Liver (tissue), 6 donors: ENCODE measurements at regions not wholly inside any gene's neighbourhood (a gene's known extent, or its start where the extent isn't known, plus 50 kb on each side); places are given as distances from the start of the nearest gene placed in this dataset.

ENCODE experiments used
- DNase-seq: peaks from one replicate; pipeline ENCODE4 v3.0.0-alpha.2; 2017; ENCODE audit warnings: low spot score
- H3K27ac ChIP-seq, 2 donors: one replicate each; pipeline ENCODE4 v1.7.0; 2013; ENCODE audit warnings: inconsistent platforms in 2 of 2, low read length in 2 of 2, control low read depth in 1 of 2, low read depth in 1 of 2, mild to moderate bottlenecking in 1 of 2
- H3K27me3 ChIP-seq, 4 donors: one replicate each; pipeline versions ENCODE4 v1.6.1 to v1.7.0; 2013; ENCODE audit warnings: low read length in 3 of 4, inconsistent platforms in 1 of 4, mild to moderate bottlenecking in 1 of 4, moderate library complexity in 1 of 4; ENCODE audit not compliant: control insufficient read depth in 4 of 4, insufficient read depth in 4 of 4
- H3K36me3 ChIP-seq, 4 donors: one replicate each; pipeline versions ENCODE4 v1.6.1 to v1.7.0; 2013; ENCODE audit warnings: low read length in 3 of 4, mild to moderate bottlenecking in 3 of 4, low read depth in 1 of 4, moderate library complexity in 1 of 4; ENCODE audit not compliant: control insufficient read depth in 4 of 4, insufficient read depth in 3 of 4
- H3K4me1 ChIP-seq, 4 donors: one replicate each; pipeline versions ENCODE4 v1.6.1 to v1.7.0; 2013; ENCODE audit warnings: low read length in 3 of 4, mild to moderate bottlenecking in 3 of 4, moderate library complexity in 1 of 4; ENCODE audit not compliant: control insufficient read depth in 4 of 4, insufficient read depth in 4 of 4
- H3K4me3 ChIP-seq, 3 donors: one replicate each; pipeline versions ENCODE4 v1.6.1 to v1.7.0; 2013; ENCODE audit warnings: low read length in 3 of 3, control low read depth in 1 of 3, low read depth in 1 of 3, mild to moderate bottlenecking in 1 of 3
- H3K9ac ChIP-seq, 2 donors: one replicate each; pipeline ENCODE4 v1.7.0; 2013; ENCODE audit warnings: low read length in 2 of 2, mild to moderate bottlenecking in 2 of 2, moderate library complexity in 2 of 2, control low read depth in 1 of 2, low read depth in 1 of 2
- H3K9me3 ChIP-seq, 4 donors: one replicate each; pipeline versions ENCODE4 v1.6.1 to v1.7.0; 2013; ENCODE audit warnings: low read length in 3 of 4; ENCODE audit not compliant: control insufficient read depth in 4 of 4
- EGR1 ChIP-seq, 2 donors: IDR thresholded peaks; 2 replicates each; pipeline ENCODE4 v1.6.1; 2016 to 2018; ENCODE audit warnings: antibody characterized with exemption in 2 of 2, low read depth in 2 of 2
- FOXA1 ChIP-seq: IDR thresholded peaks from 2 replicates; pipeline ENCODE4 v1.6.1; 2016; ENCODE audit warnings: antibody characterized with exemption
- FOXA2 ChIP-seq: IDR thresholded peaks from 2 replicates; pipeline ENCODE4 v1.6.1; 2016; ENCODE audit warnings: antibody characterized with exemption
- GABPA ChIP-seq, 2 donors: IDR thresholded peaks in 1 of 2; conservative IDR thresholded peaks in 1 of 2; 2 replicates each; pipeline ENCODE4 v1.6.1; 2016; ENCODE audit warnings: antibody characterized with exemption in 2 of 2, mild to moderate bottlenecking in 1 of 2, moderate library complexity in 1 of 2
- HNF4A ChIP-seq, 2 donors: conservative IDR thresholded peaks; 2 replicates each; pipeline ENCODE4 v1.6.1; 2016; ENCODE audit warnings: antibody characterized with exemption in 2 of 2, mild to moderate bottlenecking in 2 of 2
- HNF4G ChIP-seq: IDR thresholded peaks from 2 replicates; pipeline ENCODE4 v1.6.1; 2016; ENCODE audit warnings: antibody characterized with exemption
- JUND ChIP-seq, 2 donors: IDR thresholded peaks; 2 replicates each; pipeline ENCODE4 v1.6.1; 2016; ENCODE audit warnings: antibody characterized with exemption in 2 of 2
- NR2F2 ChIP-seq: IDR thresholded peaks from 2 replicates; pipeline ENCODE4 v1.6.1; 2016; ENCODE audit warnings: antibody characterized with exemption
- RAD21 ChIP-seq, 2 donors: IDR thresholded peaks; 2 replicates each; pipeline ENCODE4 v1.6.1; 2016; ENCODE audit warnings: antibody characterized with exemption in 2 of 2, mild to moderate bottlenecking in 2 of 2
- RXRA ChIP-seq, 2 donors: IDR thresholded peaks; 2 replicates each; pipeline ENCODE4 v1.6.1; 2017 to 2018; ENCODE audit warnings: antibody characterized with exemption in 2 of 2, mild to moderate bottlenecking in 1 of 2
- SP1 ChIP-seq: IDR thresholded peaks from 2 replicates; pipeline ENCODE4 v1.6.1; 2018; ENCODE audit warnings: antibody characterized with exemption, mild to moderate bottlenecking
- TAF1 ChIP-seq: conservative IDR thresholded peaks from 2 replicates; pipeline ENCODE4 v1.6.1; 2016; ENCODE audit warnings: antibody characterized with exemption, mild to moderate bottlenecking
- YY1 ChIP-seq: IDR thresholded peaks from 2 replicates; pipeline ENCODE4 v1.6.1; 2016; ENCODE audit warnings: antibody characterized with exemption, mild to moderate bottlenecking
- TF ChIP-seq, protein P1 (sequence below): IDR thresholded peaks from 2 replicates; pipeline ENCODE4 v1.6.1; 2016; ENCODE audit warnings: antibody characterized with exemption
- TF ChIP-seq, protein P2 (sequence below): IDR thresholded peaks from 2 replicates; pipeline ENCODE4 v1.6.1; 2016; ENCODE audit warnings: antibody characterized with exemption
- TF ChIP-seq, protein P3 (sequence below): IDR thresholded peaks from 2 replicates; pipeline ENCODE4 v1.6.1; 2016; ENCODE audit warnings: antibody characterized with exemption
- TF ChIP-seq, protein P4 (sequence below): IDR thresholded peaks from 2 replicates; pipeline ENCODE4 v1.6.1; 2016; ENCODE audit warnings: antibody characterized with exemption, mild to moderate bottlenecking
- donor health status: healthy.
- donor health status: healthy.
- donor health status: healthy.

DNA sequence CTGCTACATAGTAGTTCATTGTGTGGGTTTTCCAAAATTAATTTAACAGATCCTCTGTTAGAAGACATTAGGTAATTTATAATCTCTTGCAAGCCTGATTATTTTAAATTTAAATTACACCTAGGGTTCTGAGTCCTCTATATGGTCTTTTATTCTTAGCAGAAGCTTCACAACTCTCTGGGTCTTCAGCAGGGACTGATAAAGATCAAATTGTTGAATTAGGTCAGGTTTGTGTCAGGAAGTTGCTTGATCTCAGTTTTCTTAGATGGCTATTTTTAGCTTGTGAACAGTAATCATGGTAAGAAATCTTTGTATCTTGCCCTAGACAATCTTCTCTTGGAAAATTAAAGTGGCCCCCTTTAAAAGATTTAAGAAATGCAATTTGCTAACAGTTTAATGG is 183.1 kb upstream of the HDAC9 start:
- Histone ChIP-seq H3K36me3 (no peaks in the 10 kb centered on the region), H3K9ac (no peak overlapping the region), H3K27ac (no peak overlapping the region), H3K4me3 (no peak overlapping the region), H3K9me3 (no peaks in the 10 kb centered on the region), H3K27me3 (peaks cover 0 to 2% (median 0%) of the 10 kb centered on the region in 4 donors), H3K4me1 (no peaks in the 10 kb centered on the region)
- DNase-seq: no peak
- TF ChIP-seq JUND (IDR thresholded peaks at IDR 0.05): no peak
- TF ChIP-seq, protein P1, sequence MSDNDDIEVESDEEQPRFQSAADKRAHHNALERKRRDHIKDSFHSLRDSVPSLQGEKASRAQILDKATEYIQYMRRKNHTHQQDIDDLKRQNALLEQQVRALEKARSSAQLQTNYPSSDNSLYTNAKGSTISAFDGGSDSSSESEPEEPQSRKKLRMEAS: no peak
- TF ChIP-seq, protein P2, sequence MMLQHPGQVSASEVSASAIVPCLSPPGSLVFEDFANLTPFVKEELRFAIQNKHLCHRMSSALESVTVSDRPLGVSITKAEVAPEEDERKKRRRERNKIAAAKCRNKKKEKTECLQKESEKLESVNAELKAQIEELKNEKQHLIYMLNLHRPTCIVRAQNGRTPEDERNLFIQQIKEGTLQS: no peak
- TF ChIP-seq HNF4A (conservative IDR thresholded peaks at IDR 0.05): no peak
- TF ChIP-seq SP1: no peak
- TF ChIP-seq, protein P3, sequence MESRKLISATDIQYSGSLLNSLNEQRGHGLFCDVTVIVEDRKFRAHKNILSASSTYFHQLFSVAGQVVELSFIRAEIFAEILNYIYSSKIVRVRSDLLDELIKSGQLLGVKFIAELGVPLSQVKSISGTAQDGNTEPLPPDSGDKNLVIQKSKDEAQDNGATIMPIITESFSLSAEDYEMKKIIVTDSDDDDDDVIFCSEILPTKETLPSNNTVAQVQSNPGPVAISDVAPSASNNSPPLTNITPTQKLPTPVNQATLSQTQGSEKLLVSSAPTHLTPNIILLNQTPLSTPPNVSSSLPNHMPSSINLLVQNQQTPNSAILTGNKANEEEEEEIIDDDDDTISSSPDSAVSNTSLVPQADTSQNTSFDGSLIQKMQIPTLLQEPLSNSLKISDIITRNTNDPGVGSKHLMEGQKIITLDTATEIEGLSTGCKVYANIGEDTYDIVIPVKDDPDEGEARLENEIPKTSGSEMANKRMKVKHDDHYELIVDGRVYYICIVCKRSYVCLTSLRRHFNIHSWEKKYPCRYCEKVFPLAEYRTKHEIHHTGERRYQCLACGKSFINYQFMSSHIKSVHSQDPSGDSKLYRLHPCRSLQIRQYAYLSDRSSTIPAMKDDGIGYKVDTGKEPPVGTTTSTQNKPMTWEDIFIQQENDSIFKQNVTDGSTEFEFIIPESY: no peak
- TF ChIP-seq HNF4G: no peak
- TF ChIP-seq YY1: no peak
- no peak for TF ChIP-seq GABPA (IDR thresholded peaks at IDR 0.05 in 1 of 2, conservative IDR thresholded peaks at IDR 0.05 in 1 of 2)
- no peak for TF ChIP-seq FOXA1
- TF ChIP-seq RXRA (IDR thresholded peaks at IDR 0.05): no peak
- TF ChIP-seq, protein P4, sequence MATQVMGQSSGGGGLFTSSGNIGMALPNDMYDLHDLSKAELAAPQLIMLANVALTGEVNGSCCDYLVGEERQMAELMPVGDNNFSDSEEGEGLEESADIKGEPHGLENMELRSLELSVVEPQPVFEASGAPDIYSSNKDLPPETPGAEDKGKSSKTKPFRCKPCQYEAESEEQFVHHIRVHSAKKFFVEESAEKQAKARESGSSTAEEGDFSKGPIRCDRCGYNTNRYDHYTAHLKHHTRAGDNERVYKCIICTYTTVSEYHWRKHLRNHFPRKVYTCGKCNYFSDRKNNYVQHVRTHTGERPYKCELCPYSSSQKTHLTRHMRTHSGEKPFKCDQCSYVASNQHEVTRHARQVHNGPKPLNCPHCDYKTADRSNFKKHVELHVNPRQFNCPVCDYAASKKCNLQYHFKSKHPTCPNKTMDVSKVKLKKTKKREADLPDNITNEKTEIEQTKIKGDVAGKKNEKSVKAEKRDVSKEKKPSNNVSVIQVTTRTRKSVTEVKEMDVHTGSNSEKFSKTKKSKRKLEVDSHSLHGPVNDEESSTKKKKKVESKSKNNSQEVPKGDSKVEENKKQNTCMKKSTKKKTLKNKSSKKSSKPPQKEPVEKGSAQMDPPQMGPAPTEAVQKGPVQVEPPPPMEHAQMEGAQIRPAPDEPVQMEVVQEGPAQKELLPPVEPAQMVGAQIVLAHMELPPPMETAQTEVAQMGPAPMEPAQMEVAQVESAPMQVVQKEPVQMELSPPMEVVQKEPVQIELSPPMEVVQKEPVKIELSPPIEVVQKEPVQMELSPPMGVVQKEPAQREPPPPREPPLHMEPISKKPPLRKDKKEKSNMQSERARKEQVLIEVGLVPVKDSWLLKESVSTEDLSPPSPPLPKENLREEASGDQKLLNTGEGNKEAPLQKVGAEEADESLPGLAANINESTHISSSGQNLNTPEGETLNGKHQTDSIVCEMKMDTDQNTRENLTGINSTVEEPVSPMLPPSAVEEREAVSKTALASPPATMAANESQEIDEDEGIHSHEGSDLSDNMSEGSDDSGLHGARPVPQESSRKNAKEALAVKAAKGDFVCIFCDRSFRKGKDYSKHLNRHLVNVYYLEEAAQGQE: no peak
- no peak for TF ChIP-seq TAF1
- TF ChIP-seq RAD21 (IDR thresholded peaks at IDR 0.05): no peak

DNA sequence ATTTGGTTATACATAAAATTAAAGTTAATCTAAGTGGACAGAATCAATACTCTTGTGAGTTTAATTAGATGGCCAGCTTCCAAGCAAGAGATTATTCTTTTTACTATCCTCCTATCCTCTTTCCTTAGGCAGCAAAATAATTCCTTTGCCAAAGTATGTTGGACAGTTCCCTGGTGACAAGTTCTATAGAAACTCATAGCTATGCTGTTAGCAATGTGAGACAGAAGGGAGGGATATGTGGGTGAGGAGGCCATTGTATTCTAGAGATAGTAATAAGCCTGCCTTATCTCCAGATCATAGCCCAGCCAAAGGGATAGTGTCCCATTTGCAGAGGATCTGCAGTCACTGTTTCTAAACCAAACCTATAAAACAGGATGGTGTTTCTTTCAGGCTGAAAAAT is 181.6 kb upstream of the HDAC9 start:
- Histone ChIP-seq H3K4me1 (no peaks in the 10 kb centered on the region), H3K9ac (no peak overlapping the region)

More for the DNA sequence above, 181.6 kb upstream of the HDAC9 start:
- Histone ChIP-seq H3K27me3 (peaks cover 0 to 2% (median 0%) of the 10 kb centered on the region in 4 donors), H3K9me3 (no peaks in the 10 kb centered on the region), H3K27ac (no peak overlapping the region), H3K4me3 (no peak overlapping the region), H3K36me3 (no peaks in the 10 kb centered on the region)
- no peak for TF ChIP-seq RXRA (IDR thresholded peaks at IDR 0.05)
- TF ChIP-seq EGR1 (IDR thresholded peaks at IDR 0.05; ENCODE audit: low read depth in 2 of 2): no peak
- no peak for TF ChIP-seq HNF4G
- no peak for TF ChIP-seq HNF4A (conservative IDR thresholded peaks at IDR 0.05)
- TF ChIP-seq RAD21 (IDR thresholded peaks at IDR 0.05): no peak
- TF ChIP-seq, protein P4: no peak
- TF ChIP-seq GABPA (IDR thresholded peaks at IDR 0.05 in 1 of 2, conservative IDR thresholded peaks at IDR 0.05 in 1 of 2): no peak
- no peak for TF ChIP-seq FOXA2
- TF ChIP-seq YY1: no peak
- TF ChIP-seq NR2F2: no peak
- DNase-seq: no peak
